NB4 (cell line): ENCODE measurements at regions not wholly inside any gene's neighbourhood (a gene's known extent, or its start where the extent isn't known, plus 50 kb on each side); places are given as distances from the start of the nearest gene placed in this dataset.

ENCODE experiments used
- DNase-seq: peaks from one replicate; pipeline ENCODE4 v3.0.0; 2010; ENCODE audit warnings: low read depth
- H3K4me3 ChIP-seq: one replicate; pipeline ENCODE4 v1.5.1; 2011; ENCODE audit warnings: mild to moderate bottlenecking, low read depth, low read length, moderate library complexity
- CTCF ChIP-seq: IDR thresholded peaks from one replicate; pipeline ENCODE4 v1.5.1; 2012; ENCODE audit warnings: low read depth, low read length
- MYC ChIP-seq: IDR thresholded peaks from 2 replicates; pipeline ENCODE4 v1.6.1; 2011; ENCODE audit warnings: low read depth, low read length
- POLR2A ChIP-seq: IDR thresholded peaks from 2 replicates; pipeline ENCODE4 v1.6.1; 2011; ENCODE audit warnings: mild to moderate bottlenecking; ENCODE audit not compliant: insufficient read length; ENCODE audit errors: extremely low read depth
- TF ChIP-seq, protein P1 (sequence below): IDR thresholded peaks from 2 replicates; pipeline ENCODE4 v1.6.1; 2011; ENCODE audit warnings: low read depth, low read length

DNA sequence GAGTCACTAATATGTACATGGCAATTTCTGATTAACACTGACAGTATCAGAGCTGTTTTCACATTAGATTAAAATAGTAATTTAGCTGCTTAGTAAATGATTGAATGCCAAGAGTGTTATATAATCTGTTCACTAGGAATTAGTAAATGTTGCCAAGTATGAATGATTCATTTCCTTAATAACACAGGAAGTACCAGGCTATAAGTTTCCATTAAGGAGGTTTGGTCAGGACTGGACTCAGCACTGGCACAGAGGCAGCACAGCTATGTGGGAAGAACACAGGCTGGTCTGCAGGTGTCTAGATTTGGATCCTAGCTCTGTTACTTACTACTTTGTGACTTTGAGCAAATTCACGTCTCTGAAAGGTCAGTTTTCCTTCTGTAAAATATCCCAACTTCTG, 97.2 kb downstream of the TDRD15 start:
- DNase-seq: no peak
- TF ChIP-seq CTCF (no peak), MYC (no peak), POLR2A (no peak)
- TF ChIP-seq, protein P1, sequence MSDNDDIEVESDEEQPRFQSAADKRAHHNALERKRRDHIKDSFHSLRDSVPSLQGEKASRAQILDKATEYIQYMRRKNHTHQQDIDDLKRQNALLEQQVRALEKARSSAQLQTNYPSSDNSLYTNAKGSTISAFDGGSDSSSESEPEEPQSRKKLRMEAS: no peak
- H3K4me3 ChIP-seq: no peak overlapping the region

GRCh38 chr2:21223618-21224017, 99.8 kb downstream of the TDRD15 start:
- TF ChIP-seq, protein P1: no peak
- no peak for TF ChIP-seq MYC
- no peak for TF ChIP-seq POLR2A
- no peak for TF ChIP-seq CTCF

GRCh38 chr2:21228041-21228895, 104.5 kb downstream of the TDRD15 start:
- TF ChIP-seq, protein P1: no peak
- peak; percentile 15 for DNase-seq

More at GRCh38 chr2:21223618-21224017, 99.8 kb downstream of the TDRD15 start:
- no peak overlapping the region for H3K4me3 ChIP-seq
- no peak for DNase-seq

DNA sequence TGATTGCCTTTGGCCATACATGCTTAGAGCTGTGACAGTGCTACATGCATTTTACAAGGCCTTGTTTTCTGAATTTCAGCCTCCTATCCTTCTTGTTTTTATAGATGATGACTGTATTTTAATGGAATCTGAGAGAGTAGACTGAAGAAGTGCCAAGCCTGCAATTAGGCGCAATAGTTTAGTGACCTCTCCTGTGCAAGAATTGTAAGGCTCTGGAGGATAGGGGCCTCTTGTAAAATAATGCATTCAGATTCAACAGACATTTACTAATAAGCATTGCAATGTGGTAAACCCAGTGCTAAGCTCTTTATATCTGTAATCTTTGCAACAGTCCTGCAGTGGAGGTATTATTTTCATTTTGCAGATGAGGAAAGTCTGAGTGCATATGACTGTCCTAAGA, 105.5 kb downstream of the TDRD15 start:
- no peak for DNase-seq

More at GRCh38 chr2:21228041-21228895, 104.5 kb downstream of the TDRD15 start:
- H3K4me3 ChIP-seq: no peak overlapping the region

GRCh38 chr2:21230140-21230539, 106.4 kb downstream of the TDRD15 start:
- TF ChIP-seq MYC (no peak), POLR2A (no peak), CTCF (no peak)
- TF ChIP-seq, protein P1: no peak
- no peak overlapping the region for H3K4me3 ChIP-seq
- DNase-seq: no peak

More for the DNA sequence above, 105.5 kb downstream of the TDRD15 start:
- TF ChIP-seq CTCF: no peak
- H3K4me3 ChIP-seq: no peak overlapping the region

- DNase-seq: peak; percentile 7
- no peak overlapping the region for H3K4me3 ChIP-seq
- no peak for TF ChIP-seq POLR2A
Observed at GRCh38 chr2:21231985-21232384, 108.2 kb downstream of the TDRD15 start.

GRCh38 chr2:21233194-21233593, 109.4 kb downstream of the TDRD15 start:
- DNase-seq: no peak
- no peak overlapping the region for H3K4me3 ChIP-seq
- TF ChIP-seq MYC (no peak), POLR2A (no peak), CTCF (no peak)
- TF ChIP-seq, protein P1: no peak
